Natural killer cell (primary cell): ENCODE measurements at regions not wholly inside any gene's neighbourhood (a gene's known extent, or its start where the extent isn't known, plus 50 kb on each side); places are given as distances from the start of the nearest gene placed in this dataset.

Experiments
- ATAC-seq, 3 donors: fragments of 150-1000 bp in 2 of 3; fragments of 200-7000 bp in 1 of 3; cut with Tn5 transposase; 1 replicate in 1 of 3; 2 replicates in 2 of 3; pipeline ENCODE4 v1.10.0; 2021; ENCODE audit warnings: mild to moderate bottlenecking in 2 of 3, moderate library complexity in 2 of 3
- DNase-seq, 2 donors: peaks; one replicate each; pipeline versions ENCODE4 v3.0.0 to v3.0.0-alpha.2; 2013 to 2021; ENCODE audit warnings: mixed read lengths in 1 of 2
- H3K27ac ChIP-seq: one replicate; pipeline ENCODE4 v1.5.1; 2013; ENCODE audit warnings: mild to moderate bottlenecking, low read length
- H3K27me3 ChIP-seq: one replicate; pipeline ENCODE4 v1.6.1; 2013; ENCODE audit warnings: low read length; ENCODE audit not compliant: control insufficient read depth, insufficient read depth
- H3K36me3 ChIP-seq: one replicate; pipeline ENCODE4 v1.6.1; 2013; ENCODE audit warnings: low read length; ENCODE audit not compliant: control insufficient read depth, insufficient read depth
- H3K4me1 ChIP-seq: one replicate; pipeline ENCODE4 v1.6.1; 2013; ENCODE audit warnings: low read length; ENCODE audit not compliant: control insufficient read depth, insufficient read depth
- H3K4me3 ChIP-seq: one replicate; pipeline ENCODE4 v1.5.1; 2013; ENCODE audit warnings: low read length
- H3K9me3 ChIP-seq: one replicate; pipeline ENCODE4 v1.6.1; 2013; ENCODE audit warnings: low read length; ENCODE audit not compliant: control insufficient read depth, insufficient read depth
- H3K27ac Mint-ChIP-seq, 2 donors: one replicate each; pipeline ENCODE4 v1.8.0; 2022; ENCODE audit warnings: mild to moderate bottlenecking in 2 of 2, mixed read lengths in 2 of 2, moderate library complexity in 1 of 2
- H3K27me3 Mint-ChIP-seq, 2 donors: one replicate each; pipeline ENCODE4 v1.8.0; 2022; ENCODE audit warnings: low read depth in 2 of 2, mixed read lengths in 2 of 2
- H3K36me3 Mint-ChIP-seq: one replicate; pipeline ENCODE4 v1.8.0; 2022; ENCODE audit warnings: mixed read lengths
- H3K4me1 Mint-ChIP-seq, 2 donors: one replicate each; pipeline ENCODE4 v1.8.0; 2022; ENCODE audit warnings: mixed read lengths in 2 of 2
- H3K4me3 Mint-ChIP-seq: one replicate; pipeline ENCODE4 v1.8.0; 2022; ENCODE audit warnings: mild to moderate bottlenecking, moderate library complexity, mixed read lengths
- H3K9me3 Mint-ChIP-seq, 2 donors: one replicate each; pipeline ENCODE4 v1.8.0; 2022; ENCODE audit warnings: mixed read lengths in 2 of 2
- CTCF ChIP-seq: fragments of 200-600 bp; IDR thresholded peaks from one replicate; pipeline ENCODE4 v1.8.0; 2022; ENCODE audit warnings: antibody characterized with exemption
- WGBS: methylation state at CpG from one replicate; pipeline ENCODE4 v1.1.7; 2013; ENCODE audit warnings: missing lambda C conversion rate; ENCODE audit not compliant: insufficient coverage; 5-methylcytosine and 5-hydroxymethylcytosine counted together
- intact Hi-C: fragments of 100-400 bp; cut with micrococcal nuclease; formaldehyde crosslinking; loops from one replicate; pipeline ENCODE4 v1.14.2; 2022

- Histone ChIP-seq H3K4me3 (no peak overlapping the region), H3K27ac (no peak overlapping the region), H3K4me1 (no peaks in the 10 kb centered on the region), H3K27me3 (no peaks in the 10 kb centered on the region), H3K9me3 (no peaks in the 10 kb centered on the region), H3K36me3 (no peaks in the 10 kb centered on the region)
- Mint-ChIP-seq H3K36me3 (no peaks in the 10 kb centered on the region), H3K27me3 (peaks cover under 1 to 11% of the 10 kb centered on the region in 2 donors), H3K27ac (no peak overlapping the region), H3K9me3 (no peaks in the 10 kb centered on the region), H3K4me3 (no peak overlapping the region), H3K4me1 (peaks cover 0 to 5% of the 10 kb centered on the region in 2 donors)
- WGBS = 100% methylated on average over 1 of the region's 3 CpGs
- no peak for TF ChIP-seq CTCF
- ATAC-seq (no peak), DNase-seq (no peak)
- intact Hi-C loops = no loop called here
Measured at GRCh38 chr3:69493157-69493556, 107.3 kb upstream of the FRMD4B start.

GRCh38 chr3:69491975-69492374, 106.1 kb upstream of the FRMD4B start:
- WGBS = 86% methylated on average over 6 of the region's 6 CpGs
- Histone ChIP-seq H3K27me3 (no peaks in the 10 kb centered on the region), H3K4me3 (no peak overlapping the region), H3K9me3 (no peaks in the 10 kb centered on the region), H3K27ac (no peak overlapping the region), H3K4me1 (no peaks in the 10 kb centered on the region), H3K36me3 (no peaks in the 10 kb centered on the region)
- Mint-ChIP-seq H3K4me1 (peaks cover 0 to 5% of the 10 kb centered on the region in 2 donors), H3K27ac (no peak overlapping the region), H3K9me3 (no peaks in the 10 kb centered on the region), H3K4me3 (no peak overlapping the region), H3K36me3 (no peaks in the 10 kb centered on the region), H3K27me3 (peaks cover 7 to 12% of the 10 kb centered on the region in 2 donors)
- no peak for TF ChIP-seq CTCF
- intact Hi-C loops = no loop called here
- DNase-seq (no peak), ATAC-seq (no peak)

- DNase-seq = no peak
- Mint-ChIP-seq H3K27me3 (peaks cover 7 to 13% of the 10 kb centered on the region in 2 donors), H3K27ac (no peak overlapping the region), H3K9me3 (no peaks in the 10 kb centered on the region), H3K4me3 (no peak overlapping the region), H3K36me3 (no peaks in the 10 kb centered on the region), H3K4me1 (peaks cover 0 to 5% of the 10 kb centered on the region in 2 donors)
- Histone ChIP-seq H3K4me3 (no peak overlapping the region), H3K9me3 (no peaks in the 10 kb centered on the region), H3K27me3 (no peaks in the 10 kb centered on the region), H3K27ac (no peak overlapping the region), H3K4me1 (no peaks in the 10 kb centered on the region), H3K36me3 (no peaks in the 10 kb centered on the region)
- intact Hi-C loops = no loop called here
- WGBS = 90% methylated on average over 4 of the region's 5 CpGs
- TF ChIP-seq CTCF = no peak
- ATAC-seq = no peak
Measured at GRCh38 chr3:69490971-69491370, 105.1 kb upstream of the FRMD4B start.

- Histone ChIP-seq H3K27me3 (no peaks in the 10 kb centered on the region), H3K27ac (no peak overlapping the region), H3K4me1 (no peaks in the 10 kb centered on the region), H3K9me3 (no peaks in the 10 kb centered on the region), H3K4me3 (no peak overlapping the region), H3K36me3 (no peaks in the 10 kb centered on the region)
- DNase-seq = no peak
- peaks cover 0 to 5% of the 10 kb centered on the region in 2 donors for H3K4me1 Mint-ChIP-seq
- no peak for TF ChIP-seq CTCF
- intact Hi-C loops = no loop called here
- peaks cover 7 to 13% of the 10 kb centered on the region in 2 donors for H3K27me3 Mint-ChIP-seq
- H3K27ac Mint-ChIP-seq = no peak overlapping the region
- no peak for ATAC-seq
- no peak overlapping the region for H3K4me3 Mint-ChIP-seq
- 9% methylated on average over 1 of the region's 1 CpG for WGBS
- H3K36me3 Mint-ChIP-seq = no peaks in the 10 kb centered on the region
- H3K9me3 Mint-ChIP-seq = no peaks in the 10 kb centered on the region
Measured at GRCh38 chr3:69490235-69490634, 104.3 kb upstream of the FRMD4B start.
